K562 (cell line): ENCODE measurements at regions not wholly inside any gene's neighbourhood (a gene's known extent, or its start where the extent isn't known, plus 50 kb on each side); places are given as distances from the start of the nearest gene placed in this dataset.

Source experiments
- ATAC-seq: fragments of 200-7000 bp; cut with Tn5 transposase; 3 replicates; pipeline ENCODE4 v1.9.1; 2020; ENCODE audit warnings: moderate library complexity
- BruUV-seq: library from RNA; stranded (reverse); fragments of 400-500 nt; replicated peaks from 2 replicates; lab custom pipeline; 2021; lab: Mats Ljungman, UMichigan
- CTCF ChIA-PET: fragments of 300-600 bp; formaldehyde crosslinking; extraction: SDS; loops from one replicate; lab custom pipeline; 2021; ENCODE audit warnings: low intra/inter-chr PET ratio; lab: Yijun Ruan, JAX
- POLR2A ChIA-PET: fragments of 300-600, 350-650 bp; sonication (Branson Sonifier 250); formaldehyde crosslinking; extraction: SDS; loops from one replicate; lab custom pipeline; 2021; ENCODE audit warnings: antibody characterized with exemption, inconsistent platforms; lab: Yijun Ruan, JAX
- DNase-seq, 4 experiments: peaks; one replicate each; pipeline versions ENCODE4 v3.0.0 to v3.0.0-alpha.2; 2011 to 2018; ENCODE audit warnings: low spot score in 3 of 4, mixed read lengths in 3 of 4; ENCODE audit errors: extremely low read depth in 1 of 4
- FAIRE-seq: peaks from 2 replicates; lab custom pipeline; 2011; peaks lifted over from hg19 to GRCh38; lab: Jason Lieb, UNC
- H2AFZ ChIP-seq: 2 replicates; pipeline ENCODE4 v1.6.0; 2011; ENCODE audit warnings: low read depth, low read length, control low read depth, inconsistent platforms
- H3K27ac ChIP-seq: fragments of 200-600 bp; 3 replicates; pipeline ENCODE4 v1.8.0; 2011; ENCODE audit warnings: low read depth, mild to moderate bottlenecking, control low read depth, inconsistent platforms, low read length, moderate library complexity, mixed read lengths; ENCODE audit errors: extremely low read depth
- H3K27me3 ChIP-seq, 2 experiments: fragments of 300-600 bp in 1 of 2; 2 replicates in 1 of 2; 3 replicates in 1 of 2; pipeline versions ENCODE4 v1.6.0 to v1.8.0; 2011; ENCODE audit warnings: inconsistent platforms in 2 of 2, low read length in 2 of 2, mild to moderate bottlenecking in 1 of 2, mixed read lengths in 1 of 2, moderate library complexity in 1 of 2; ENCODE audit not compliant: control insufficient read depth in 2 of 2, insufficient read depth in 2 of 2
- H3K36me3 ChIP-seq: fragments of 300-600 bp; 3 replicates; pipeline ENCODE4 v1.8.0; 2011; ENCODE audit warnings: mild to moderate bottlenecking, low read length, inconsistent platforms; ENCODE audit not compliant: control insufficient read depth, insufficient read depth
- H3K4me1 ChIP-seq, 2 experiments: fragments of 200-600 bp in 1 of 2; replicated peaks in 1 of 2; 2 replicates in 1 of 2; 3 replicates in 1 of 2; pipeline versions ENCODE4 v1.5.1 to v1.8.0; 2011; ENCODE audit warnings: inconsistent platforms in 2 of 2, low read length in 2 of 2, mild to moderate bottlenecking in 1 of 2, mixed read lengths in 1 of 2, moderate library complexity in 1 of 2; ENCODE audit not compliant: control insufficient read depth in 2 of 2, insufficient read depth in 2 of 2
- H3K4me2 ChIP-seq: 2 replicates; pipeline ENCODE4 v1.6.1; 2011; ENCODE audit warnings: low read length, control low read depth, inconsistent platforms, mixed read lengths; ENCODE audit not compliant: insufficient read depth
- H3K4me3 ChIP-seq: fragments of 200-600 bp; sonication (generic), shearing (Covaris generic); 2 replicates; pipeline ENCODE4 v1.5.1; 2016; ENCODE audit warnings: control low read depth, inconsistent platforms
- H3K79me2 ChIP-seq: fragments of 200-600 bp; 3 replicates; pipeline ENCODE4 v1.8.0; 2011; ENCODE audit warnings: low read length, inconsistent platforms; ENCODE audit not compliant: control insufficient read depth, insufficient read depth
- H3K9ac ChIP-seq, 2 experiments: 2 replicates each; pipeline versions ENCODE4 v1.6.0 to v1.6.1; 2011; ENCODE audit warnings: low read depth in 2 of 2, low read length in 2 of 2, control low read depth in 1 of 2, inconsistent platforms in 1 of 2, mild to moderate bottlenecking in 1 of 2, mixed read lengths in 1 of 2; ENCODE audit not compliant: insufficient read depth in 1 of 2
- H3K9me1 ChIP-seq: one replicate; pipeline ENCODE4 v1.6.0; 2011; ENCODE audit warnings: inconsistent platforms, mild to moderate bottlenecking, low read length, moderate library complexity; ENCODE audit not compliant: control insufficient read depth, insufficient read depth
- H3K9me3 ChIP-seq: replicated peaks from 2 replicates; pipeline ENCODE4 v1.5.1; 2011; ENCODE audit warnings: low read depth, low read length, inconsistent platforms; ENCODE audit not compliant: control insufficient read depth, insufficient read depth
- H4K20me1 ChIP-seq: replicated peaks from 2 replicates; pipeline ENCODE4 v1.6.1; 2011; ENCODE audit warnings: low read length, inconsistent platforms, mixed read lengths; ENCODE audit not compliant: control insufficient read depth, insufficient read depth
- CBX2 ChIP-seq: fragments of 200-600 bp; sonication (generic); IDR thresholded peaks from one replicate; pipeline ENCODE4 v1.6.1; 2012; ENCODE audit warnings: mild to moderate bottlenecking, low read length, inconsistent platforms; ENCODE audit not compliant: insufficient read depth, poor library complexity, severe bottlenecking
- CCNT2 ChIP-seq: IDR thresholded peaks from 2 replicates; pipeline ENCODE4 v1.6.1; 2011; ENCODE audit warnings: borderline replicate concordance, low read depth, mild to moderate bottlenecking, moderate library complexity, mixed read lengths, low read length; ENCODE audit not compliant: insufficient read length; ENCODE audit errors: extremely low read depth
- FOS ChIP-seq: IDR thresholded peaks from 3 replicates; pipeline ENCODE4 v1.6.1; 2011; ENCODE audit not compliant: insufficient read length; ENCODE audit errors: extremely low read depth
- FUS ChIP-seq: fragments of 200-400 bp; formaldehyde crosslinking; optimal IDR thresholded peaks from 2 replicates; pipeline ENCODE3; 2017; ENCODE audit warnings: low read depth, low read length
- GATA2 ChIP-seq: sonication (generic); formaldehyde crosslinking; IDR thresholded peaks from 2 replicates; pipeline ENCODE4 v1.4.0; 2020; ENCODE audit warnings: mild to moderate bottlenecking, missing genetic modification reagents
- GTF2B ChIP-seq: IDR thresholded peaks from 2 replicates; pipeline ENCODE4 v1.6.1; 2011; ENCODE audit not compliant: insufficient read length; ENCODE audit errors: extremely low read depth
- MTA3 ChIP-seq: fragments of 450-650 bp; formaldehyde crosslinking; IDR thresholded peaks from 2 replicates; pipeline ENCODE4 v1.6.1; 2017; ENCODE audit warnings: mild to moderate bottlenecking, borderline replicate concordance
- NFATC3 ChIP-seq: fragments of 450-650 bp; IDR thresholded peaks from 2 replicates; pipeline ENCODE4 v1.6.1; 2017; ENCODE audit warnings: mild to moderate bottlenecking
- ZNF354B ChIP-seq: fragments of 250-450 bp; sonication (Bioruptor Pico); IDR thresholded peaks from 2 replicates; pipeline ENCODE4 v1.4.0; 2020
- ZNF507 ChIP-seq: conservative IDR thresholded peaks from 2 replicates; pipeline ENCODE4 v1.6.1; 2017; ENCODE audit warnings: missing genetic modification characterization, missing compliant biosample characterization
- in situ Hi-C: fragments of 300-500 bp; cut with MboI; formaldehyde crosslinking; loops from 4 replicates; pipeline ENCODE4 v1.15.0; 2018; ENCODE audit warnings: inconsistent platforms, mixed read lengths
- intact Hi-C: fragments of 100-400 bp; cut with micrococcal nuclease; formaldehyde crosslinking; loops from 2 replicates; pipeline ENCODE4 v1.14.2; 2022
- TF ChIP-seq, protein P1 (sequence below): sonication (generic); formaldehyde crosslinking; IDR thresholded peaks from 2 replicates; pipeline ENCODE4 v1.8.1; 2023; ENCODE audit warnings: mild to moderate bottlenecking, missing genetic modification reagents
- TF ChIP-seq, protein P2 (sequence below): fragments of 250-450 bp; sonication (Bioruptor Pico); IDR thresholded peaks from 2 replicates; pipeline ENCODE4 v1.8.0; 2022; ENCODE audit warnings: inconsistent platforms, mild to moderate bottlenecking, moderate library complexity, borderline replicate concordance

- H3K27ac ChIP-seq, result no peak overlapping the region
- FAIRE-seq (no peak), DNase-seq (no peak), ATAC-seq (no peak)
- H2AFZ ChIP-seq, result no peak overlapping the region
- H3K4me1 ChIP-seq, result no peaks in the 10 kb centered on the region
- no peaks in the 10 kb centered on the region for H3K79me2 ChIP-seq
- in situ Hi-C loops, result no loop called here
- no peak overlapping the region for H3K4me2 ChIP-seq
- ChIA-PET POLR2A (no interaction called here), CTCF (interaction anchor here (0.6 kb wide), 1 partner anchor 102 kb away, joined by 3 read pairs; no protein-coding TSS in a partner anchor)
- no TSS peak for BruUV-seq
- H3K9me3 ChIP-seq, result no peaks in the 10 kb centered on the region
- no peaks in the 10 kb centered on the region for H3K36me3 ChIP-seq
- no peaks in the 10 kb centered on the region for H3K27me3 ChIP-seq
- no peaks in the 10 kb centered on the region for H3K9me1 ChIP-seq
- no peak overlapping the region for H3K4me3 ChIP-seq
- intact Hi-C loops, result no loop called here
- no peaks in the 10 kb centered on the region for H4K20me1 ChIP-seq
- TF ChIP-seq, protein P1, sequence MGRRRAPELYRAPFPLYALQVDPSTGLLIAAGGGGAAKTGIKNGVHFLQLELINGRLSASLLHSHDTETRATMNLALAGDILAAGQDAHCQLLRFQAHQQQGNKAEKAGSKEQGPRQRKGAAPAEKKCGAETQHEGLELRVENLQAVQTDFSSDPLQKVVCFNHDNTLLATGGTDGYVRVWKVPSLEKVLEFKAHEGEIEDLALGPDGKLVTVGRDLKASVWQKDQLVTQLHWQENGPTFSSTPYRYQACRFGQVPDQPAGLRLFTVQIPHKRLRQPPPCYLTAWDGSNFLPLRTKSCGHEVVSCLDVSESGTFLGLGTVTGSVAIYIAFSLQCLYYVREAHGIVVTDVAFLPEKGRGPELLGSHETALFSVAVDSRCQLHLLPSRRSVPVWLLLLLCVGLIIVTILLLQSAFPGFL (CRISPR knock-in tag), result no peak
- TF ChIP-seq GATA2, result no peak
- no peak for TF ChIP-seq GTF2B
- no peak for TF ChIP-seq FOS
- no peak for TF ChIP-seq ZNF507 (tag)
- no peak for TF ChIP-seq MTA3
- no peak for TF ChIP-seq CCNT2
- TF ChIP-seq CBX2, result no peak
- TF ChIP-seq ZNF354B (CRISPR knock-in tag), result no peak
- no peak for TF ChIP-seq NFATC3
- no peak for TF ChIP-seq FUS
- TF ChIP-seq, protein P2, sequence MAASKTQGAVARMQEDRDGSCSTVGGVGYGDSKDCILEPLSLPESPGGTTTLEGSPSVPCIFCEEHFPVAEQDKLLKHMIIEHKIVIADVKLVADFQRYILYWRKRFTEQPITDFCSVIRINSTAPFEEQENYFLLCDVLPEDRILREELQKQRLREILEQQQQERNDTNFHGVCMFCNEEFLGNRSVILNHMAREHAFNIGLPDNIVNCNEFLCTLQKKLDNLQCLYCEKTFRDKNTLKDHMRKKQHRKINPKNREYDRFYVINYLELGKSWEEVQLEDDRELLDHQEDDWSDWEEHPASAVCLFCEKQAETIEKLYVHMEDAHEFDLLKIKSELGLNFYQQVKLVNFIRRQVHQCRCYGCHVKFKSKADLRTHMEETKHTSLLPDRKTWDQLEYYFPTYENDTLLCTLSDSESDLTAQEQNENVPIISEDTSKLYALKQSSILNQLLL (CRISPR knock-in tag), result no peak
- H3K9ac ChIP-seq, result no peak overlapping the region
Observed at GRCh38 chr4:92074839-92075238, 228.9 kb upstream of the GRID2 start.
